Caco-2 (cell line): ENCODE measurements at regions not wholly inside any gene's neighbourhood (a gene's known extent, or its start where the extent isn't known, plus 50 kb on each side); places are given as distances from the start of the nearest gene placed in this dataset.
A peak's percentile ranks its signal among the peaks of the same experiment; 100 is the strongest.

Source experiments
- BruUV-seq: library from RNA; stranded (reverse); fragments of 400-500 nt; replicated peaks from 2 replicates; lab custom pipeline; 2021; lab: Mats Ljungman, UMichigan
- CTCF ChIA-PET: fragments of 300-600 bp; sonication (Branson Sonifier 250); formaldehyde crosslinking; loops from one replicate; lab custom pipeline; 2022; ENCODE audit warnings: antibody characterized with exemption; lab: Charles Lee
- POLR2A ChIA-PET: fragments of 300-600 bp; sonication (Branson Sonifier 250); formaldehyde crosslinking; loops from one replicate; lab custom pipeline; 2022; ENCODE audit warnings: antibody characterized with exemption; lab: Charles Lee
- DNase-seq, 2 experiments: peaks; one replicate each; pipeline versions ENCODE4 v3.0.0 to v3.0.0-alpha.2; 2020 to 2022
- H3K27me3 ChIP-seq: replicated peaks from 2 replicates; pipeline ENCODE4 v1.6.0; 2011; ENCODE audit warnings: low read length; ENCODE audit not compliant: control insufficient read depth, insufficient read depth
- H3K36me3 ChIP-seq: 2 replicates; pipeline ENCODE4 v1.5.1; 2011; ENCODE audit warnings: low read length; ENCODE audit not compliant: control insufficient read depth, insufficient read depth
- H3K4me1 ChIP-seq: fragments of 250-450 bp; sonication (Bioruptor Pico); 2 replicates; pipeline ENCODE4 v1.5.1; 2020; ENCODE audit warnings: mild to moderate bottlenecking
- H3K4me3 ChIP-seq: 2 replicates; pipeline ENCODE4 v1.5.1; 2011; ENCODE audit warnings: low read depth, mild to moderate bottlenecking, control low read depth, low read length
- H3K9me3 ChIP-seq: fragments of 250-450 bp; sonication (Bioruptor Pico); 2 replicates; pipeline ENCODE4 v1.5.1; 2020; ENCODE audit warnings: mild to moderate bottlenecking, moderate library complexity
- H3K27ac Mint-ChIP-seq: one replicate; pipeline ENCODE4 v1.8.0; 2022; ENCODE audit warnings: mixed read lengths; ENCODE audit not compliant: unreplicated experiment
- H3K27me3 Mint-ChIP-seq: one replicate; pipeline ENCODE4 v1.8.0; 2022; ENCODE audit warnings: mixed read lengths; ENCODE audit not compliant: insufficient read depth, unreplicated experiment
- H3K36me3 Mint-ChIP-seq: one replicate; pipeline ENCODE4 v1.8.0; 2022; ENCODE audit warnings: mild to moderate bottlenecking, mixed read lengths; ENCODE audit not compliant: insufficient read depth, unreplicated experiment
- H3K4me1 Mint-ChIP-seq: one replicate; pipeline ENCODE4 v1.8.0; 2022; ENCODE audit warnings: low read depth, mixed read lengths; ENCODE audit not compliant: unreplicated experiment
- H3K4me3 Mint-ChIP-seq: one replicate; pipeline ENCODE4 v1.8.0; 2022; ENCODE audit warnings: mild to moderate bottlenecking, moderate library complexity, mixed read lengths; ENCODE audit not compliant: unreplicated experiment
- H3K9me3 Mint-ChIP-seq: one replicate; pipeline ENCODE4 v1.8.0; 2022; ENCODE audit warnings: mixed read lengths; ENCODE audit not compliant: unreplicated experiment
- intact Hi-C: fragments of 100-400 bp; cut with micrococcal nuclease; formaldehyde crosslinking; loops from one replicate; pipeline ENCODE4 v1.10.0; 2022; ENCODE audit not compliant: unreplicated experiment
- TF ChIP-seq, protein P1 (sequence below), 2 experiments: fragments of 200-600 bp in 1 of 2; IDR thresholded peaks; 1 replicate in 1 of 2; 2 replicates in 1 of 2; pipeline versions ENCODE4 v1.5.1 to v1.8.0; 2011 to 2022; ENCODE audit warnings: antibody characterized with exemption in 1 of 2, control low read depth in 1 of 2, inconsistent platforms in 1 of 2, low read depth in 1 of 2, low read length in 1 of 2, mild to moderate bottlenecking in 1 of 2, moderate library complexity in 1 of 2; ENCODE audit not compliant: insufficient read depth in 1 of 2, severe bottlenecking in 1 of 2, unreplicated experiment in 1 of 2

DNA sequence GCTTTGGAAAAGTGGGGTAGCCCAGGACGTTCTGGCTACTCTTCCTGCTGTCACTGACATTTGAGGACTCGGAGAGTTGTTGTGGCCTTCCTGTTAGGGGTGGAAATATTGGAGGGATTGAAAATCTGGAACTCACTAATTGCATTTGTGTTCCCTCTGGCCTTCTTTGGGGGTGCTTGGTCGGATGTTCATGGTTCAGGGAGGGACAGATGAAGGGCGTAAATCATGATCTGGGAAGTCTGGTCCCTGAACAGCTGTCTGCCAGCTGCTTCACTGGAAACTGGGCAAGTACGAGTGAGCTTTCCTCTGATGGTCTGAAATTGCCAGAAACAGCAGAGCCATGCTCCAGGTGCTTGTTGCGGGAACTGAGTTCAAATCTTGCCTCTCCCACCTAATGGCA is 327.8 kb upstream of the C2CD4B start:
- H3K27ac Mint-ChIP-seq: no peak overlapping the region
- no peaks in the 10 kb centered on the region for H3K27me3 Mint-ChIP-seq
- Histone ChIP-seq H3K4me3 (no peak overlapping the region), H3K36me3 (peaks cover 2% of the 10 kb centered on the region; the same call in 1 of the 2 replicates), H3K27me3 (no peaks in the 10 kb centered on the region), H3K9me3 (no peaks in the 10 kb centered on the region), H3K4me1 (peaks cover 69% of the 10 kb centered on the region)
- BruUV-seq: no TSS peak
- POLR2A ChIA-PET: no interaction called here
- no peak overlapping the region for H3K4me3 Mint-ChIP-seq
- CTCF ChIA-PET: no interaction called here
- intact Hi-C loops: no loop called here
- no peaks in the 10 kb centered on the region for H3K9me3 Mint-ChIP-seq
- no peak for DNase-seq
- peaks cover 16% of the 10 kb centered on the region for H3K36me3 Mint-ChIP-seq
- H3K4me1 Mint-ChIP-seq: peaks cover 68% of the 10 kb centered on the region
- TF ChIP-seq, protein P1, sequence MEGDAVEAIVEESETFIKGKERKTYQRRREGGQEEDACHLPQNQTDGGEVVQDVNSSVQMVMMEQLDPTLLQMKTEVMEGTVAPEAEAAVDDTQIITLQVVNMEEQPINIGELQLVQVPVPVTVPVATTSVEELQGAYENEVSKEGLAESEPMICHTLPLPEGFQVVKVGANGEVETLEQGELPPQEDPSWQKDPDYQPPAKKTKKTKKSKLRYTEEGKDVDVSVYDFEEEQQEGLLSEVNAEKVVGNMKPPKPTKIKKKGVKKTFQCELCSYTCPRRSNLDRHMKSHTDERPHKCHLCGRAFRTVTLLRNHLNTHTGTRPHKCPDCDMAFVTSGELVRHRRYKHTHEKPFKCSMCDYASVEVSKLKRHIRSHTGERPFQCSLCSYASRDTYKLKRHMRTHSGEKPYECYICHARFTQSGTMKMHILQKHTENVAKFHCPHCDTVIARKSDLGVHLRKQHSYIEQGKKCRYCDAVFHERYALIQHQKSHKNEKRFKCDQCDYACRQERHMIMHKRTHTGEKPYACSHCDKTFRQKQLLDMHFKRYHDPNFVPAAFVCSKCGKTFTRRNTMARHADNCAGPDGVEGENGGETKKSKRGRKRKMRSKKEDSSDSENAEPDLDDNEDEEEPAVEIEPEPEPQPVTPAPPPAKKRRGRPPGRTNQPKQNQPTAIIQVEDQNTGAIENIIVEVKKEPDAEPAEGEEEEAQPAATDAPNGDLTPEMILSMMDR (IDR thresholded peaks at IDR 0.05; ENCODE audit: insufficient read depth in 1 of 2, low read depth in 1 of 2, low read length in 1 of 2, severe bottlenecking in 1 of 2, unreplicated experiment in 1 of 2): no peak

DNA sequence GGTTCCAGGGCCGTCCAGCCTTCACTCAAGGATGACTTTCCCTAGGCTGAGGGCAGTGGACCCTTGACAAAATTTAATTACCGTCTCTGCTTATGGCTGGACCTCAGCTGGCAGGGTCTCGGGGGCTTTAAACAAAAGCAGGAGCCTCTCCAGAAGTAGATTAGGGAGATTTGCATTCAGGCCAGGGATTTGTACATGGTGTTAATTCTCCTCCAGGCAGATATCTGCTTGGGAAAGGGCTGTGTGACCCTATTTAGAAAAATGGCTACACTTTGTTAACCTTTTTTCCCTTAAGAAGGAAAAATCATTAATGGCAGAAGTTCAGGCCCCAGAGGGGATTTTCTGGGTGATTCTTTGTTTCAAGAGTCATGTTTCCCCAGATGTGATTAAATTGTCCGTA is 329.1 kb upstream of the C2CD4B start:
- DNase-seq: no peak
- POLR2A ChIA-PET: no interaction called here
- Mint-ChIP-seq H3K27ac (peak overlapping the region; percentile 13), H3K4me3 (no peak overlapping the region), H3K36me3 (peaks cover 10% of the 10 kb centered on the region), H3K4me1 (peaks cover 69% of the 10 kb centered on the region), H3K27me3 (no peaks in the 10 kb centered on the region), H3K9me3 (no peaks in the 10 kb centered on the region)
- no peak overlapping the region for H3K4me3 ChIP-seq
- H3K36me3 ChIP-seq: peaks cover 2% of the 10 kb centered on the region; the same call in 1 of the 2 replicates
- CTCF ChIA-PET: no interaction called here
- no peaks in the 10 kb centered on the region for H3K27me3 ChIP-seq
- BruUV-seq: no TSS peak
- TF ChIP-seq, protein P1 (IDR thresholded peaks at IDR 0.05; ENCODE audit: insufficient read depth in 1 of 2, low read depth in 1 of 2, low read length in 1 of 2, severe bottlenecking in 1 of 2, unreplicated experiment in 1 of 2): no peak
- H3K9me3 ChIP-seq: no peaks in the 10 kb centered on the region
- peaks cover 76% of the 10 kb centered on the region for H3K4me1 ChIP-seq
- intact Hi-C loops: no loop called here

DNA sequence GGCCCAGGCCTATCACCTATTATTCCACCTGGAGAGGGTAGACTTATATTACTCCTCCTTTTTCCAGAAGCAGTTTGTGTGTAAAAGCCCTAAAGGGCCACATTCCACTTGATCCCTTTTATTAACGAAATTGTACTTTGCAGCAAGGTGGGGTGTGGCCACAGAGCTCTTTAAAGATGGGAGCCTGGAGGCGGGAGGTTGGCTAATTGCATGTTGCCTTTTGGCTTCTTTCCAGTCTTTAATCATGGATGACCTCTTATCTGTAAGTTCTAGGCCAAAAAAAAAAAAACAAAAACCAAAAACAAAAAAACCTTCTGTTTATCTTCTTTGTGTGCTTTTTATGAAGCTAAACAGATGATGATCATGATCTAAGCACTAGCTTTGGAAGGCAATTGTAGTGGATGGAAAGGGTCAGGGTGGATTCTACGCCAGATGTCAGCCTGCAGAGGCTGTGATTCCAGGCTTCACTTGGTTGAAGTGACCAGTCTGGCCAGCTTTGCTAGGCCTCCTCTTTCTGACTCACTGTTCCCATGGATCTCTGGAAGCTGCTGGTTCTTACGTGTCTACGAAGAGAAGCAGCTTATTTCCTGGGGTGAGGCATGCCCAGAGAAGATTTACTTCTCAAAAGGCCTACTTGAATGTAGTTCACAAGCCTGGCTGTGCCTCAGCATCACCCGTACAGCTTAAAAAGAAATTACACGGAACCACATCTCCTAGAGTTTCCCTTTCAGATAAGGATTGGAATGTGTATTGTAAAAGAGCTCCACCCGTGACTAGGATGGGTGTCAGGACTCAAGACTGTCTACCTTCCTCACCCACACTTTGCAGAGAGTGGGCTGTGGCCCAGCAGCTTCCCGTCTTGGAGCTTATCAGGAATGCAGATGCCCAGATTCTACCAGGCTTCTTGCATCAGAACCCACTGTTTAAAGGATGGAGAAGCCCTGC is 330.9 kb upstream of the C2CD4B start:
- DNase-seq: no peak
- BruUV-seq: no TSS peak
- TF ChIP-seq, protein P1 (IDR thresholded peaks at IDR 0.05; ENCODE audit: insufficient read depth in 1 of 2, low read depth in 1 of 2, low read length in 1 of 2, severe bottlenecking in 1 of 2, unreplicated experiment in 1 of 2): no peak
- Mint-ChIP-seq H3K9me3 (no peaks in the 10 kb centered on the region), H3K4me3 (peak overlapping the region; percentile 15), H3K27ac (peak overlapping the region; percentile 39), H3K27me3 (no peaks in the 10 kb centered on the region), H3K4me1 (peaks cover 59% of the 10 kb centered on the region), H3K36me3 (peaks cover 10% of the 10 kb centered on the region)
- ChIA-PET CTCF (interaction anchor here (0.6 kb wide), 1 partner anchor 133 kb away, joined by 4 read pairs; no protein-coding TSS in a partner anchor), POLR2A (interaction anchor here (0.6 to 1.0 kb wide), 3 partner anchors 13 to 41 kb away, joined by 3 to 4 read pairs (median 4); no protein-coding TSS in a partner anchor)
- intact Hi-C loops: loop anchor here (5.0 kb wide), 2 partner anchors 61 to 104 kb away; partner anchors contain the start of gene TLN2
- Histone ChIP-seq H3K36me3 (no peaks in the 10 kb centered on the region), H3K4me3 (no peak overlapping the region), H3K9me3 (no peaks in the 10 kb centered on the region), H3K27me3 (no peaks in the 10 kb centered on the region), H3K4me1 (peaks cover 73% of the 10 kb centered on the region)
